H1 (cell line): ENCODE measurements at regions not wholly inside any gene's neighbourhood (a gene's known extent, or its start where the extent isn't known, plus 50 kb on each side); places are given as distances from the start of the nearest gene placed in this dataset.

ENCODE experiments used
- ASH2L ChIP-seq: fragments of 200-600, 300-600 bp; sonication (generic); IDR thresholded peaks from one replicate; pipeline ENCODE4 v1.7.1; 2017; ENCODE audit warnings: low read length
- EZH2 ChIP-seq: fragments of 200-600 bp; sonication (generic); IDR thresholded peaks from 2 replicates; pipeline ENCODE4 v1.7.1; 2012; ENCODE audit warnings: low read depth, mild to moderate bottlenecking, moderate library complexity, low read length, inconsistent platforms; ENCODE audit not compliant: severe bottlenecking
- MAFK ChIP-seq: IDR thresholded peaks from 2 replicates; pipeline ENCODE4 v1.6.1; 2012; ENCODE audit warnings: low read depth, mild to moderate bottlenecking, improper control_type of control experiment, low read length
- POLR2A ChIP-seq, 2 experiments: IDR thresholded peaks; 1 replicate in 1 of 2; 2 replicates in 1 of 2; pipeline ENCODE4 v1.6.1; 2011; ENCODE audit warnings: low read depth in 2 of 2, low read length in 2 of 2, mild to moderate bottlenecking in 2 of 2; ENCODE audit errors: control extremely low read depth in 1 of 2
- POLR2AphosphoS5 ChIP-seq: IDR thresholded peaks from 2 replicates; pipeline ENCODE4 v1.6.1; 2011; ENCODE audit warnings: low read depth, low read length
- RNF2 ChIP-seq: fragments of 200-900, 300-1000 bp; sonication (generic); IDR thresholded peaks from 2 replicates; pipeline ENCODE4 v1.7.1; 2016; ENCODE audit warnings: borderline replicate concordance, low read depth, mild to moderate bottlenecking, antibody characterized with exemption, low read length; ENCODE audit not compliant: poor library complexity, severe bottlenecking; ENCODE audit errors: missing control alignments
- SP1 ChIP-seq: IDR thresholded peaks from 2 replicates; pipeline ENCODE4 v1.6.1; 2011; ENCODE audit warnings: low read depth, low read length
- TF ChIP-seq, protein P1 (sequence below), 3 experiments: IDR thresholded peaks; 1 replicate in 2 of 3; 2 replicates in 1 of 3; pipeline versions ENCODE4 v1.5.1 to v1.6.1; 2011; ENCODE audit warnings: low read length in 3 of 3, mild to moderate bottlenecking in 3 of 3, inconsistent platforms in 2 of 3, low read depth in 1 of 3, moderate library complexity in 1 of 3; ENCODE audit not compliant: insufficient read depth in 1 of 3; ENCODE audit errors: control extremely low read depth in 1 of 3
- TF ChIP-seq, protein P2 (sequence below): IDR thresholded peaks from 2 replicates; pipeline ENCODE4 v1.6.1; 2012; ENCODE audit warnings: inconsistent platforms

DNA sequence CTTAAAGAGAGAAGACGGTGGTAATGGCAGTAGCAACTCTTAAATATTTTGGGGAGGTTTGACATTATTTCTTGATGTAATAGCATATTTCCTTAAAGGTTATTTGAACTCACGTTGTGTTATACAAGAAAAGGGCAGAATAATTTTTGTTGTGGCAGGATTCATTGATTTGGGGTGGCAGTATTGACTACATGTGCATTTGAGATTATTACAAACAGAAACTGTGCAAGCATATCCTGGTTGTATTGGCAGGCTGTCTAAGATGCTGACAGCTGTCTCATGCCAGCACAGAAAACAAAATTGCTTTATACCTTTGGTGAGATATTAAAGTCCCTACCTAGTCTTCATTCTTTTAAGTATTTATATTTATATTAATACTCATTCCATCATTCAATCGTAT is 300.7 kb upstream of the MAGEC2 start:
- no peak for TF ChIP-seq EZH2
- TF ChIP-seq, protein P1, sequence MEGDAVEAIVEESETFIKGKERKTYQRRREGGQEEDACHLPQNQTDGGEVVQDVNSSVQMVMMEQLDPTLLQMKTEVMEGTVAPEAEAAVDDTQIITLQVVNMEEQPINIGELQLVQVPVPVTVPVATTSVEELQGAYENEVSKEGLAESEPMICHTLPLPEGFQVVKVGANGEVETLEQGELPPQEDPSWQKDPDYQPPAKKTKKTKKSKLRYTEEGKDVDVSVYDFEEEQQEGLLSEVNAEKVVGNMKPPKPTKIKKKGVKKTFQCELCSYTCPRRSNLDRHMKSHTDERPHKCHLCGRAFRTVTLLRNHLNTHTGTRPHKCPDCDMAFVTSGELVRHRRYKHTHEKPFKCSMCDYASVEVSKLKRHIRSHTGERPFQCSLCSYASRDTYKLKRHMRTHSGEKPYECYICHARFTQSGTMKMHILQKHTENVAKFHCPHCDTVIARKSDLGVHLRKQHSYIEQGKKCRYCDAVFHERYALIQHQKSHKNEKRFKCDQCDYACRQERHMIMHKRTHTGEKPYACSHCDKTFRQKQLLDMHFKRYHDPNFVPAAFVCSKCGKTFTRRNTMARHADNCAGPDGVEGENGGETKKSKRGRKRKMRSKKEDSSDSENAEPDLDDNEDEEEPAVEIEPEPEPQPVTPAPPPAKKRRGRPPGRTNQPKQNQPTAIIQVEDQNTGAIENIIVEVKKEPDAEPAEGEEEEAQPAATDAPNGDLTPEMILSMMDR (IDR thresholded peaks at IDR 0.05; ENCODE audit: control extremely low read depth in 1 of 3, insufficient read depth in 1 of 3, low read depth in 1 of 3, low read length in 3 of 3), result no peak
- TF ChIP-seq, protein P2, sequence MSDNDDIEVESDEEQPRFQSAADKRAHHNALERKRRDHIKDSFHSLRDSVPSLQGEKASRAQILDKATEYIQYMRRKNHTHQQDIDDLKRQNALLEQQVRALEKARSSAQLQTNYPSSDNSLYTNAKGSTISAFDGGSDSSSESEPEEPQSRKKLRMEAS, result no peak
- TF ChIP-seq SP1, result no peak
- no peak for TF ChIP-seq POLR2AphosphoS5
- no peak for TF ChIP-seq MAFK
- no peak for TF ChIP-seq RNF2
- no peak for TF ChIP-seq POLR2A (IDR thresholded peaks at IDR 0.05; ENCODE audit: control extremely low read depth in 1 of 2, low read depth in 2 of 2, low read length in 2 of 2)
- TF ChIP-seq ASH2L, result no peak
